Muscle of leg (tissue), 3 donors: ENCODE measurements at regions not wholly inside any gene's neighbourhood (a gene's known extent, or its start where the extent isn't known, plus 50 kb on each side); places are given as distances from the start of the nearest gene placed in this dataset.

Experiments used
- DNase-seq: peaks from one replicate; pipeline ENCODE4 v3.0.0; 2013
- H3K27ac ChIP-seq: one replicate; pipeline ENCODE4 v1.5.1; 2013; ENCODE audit warnings: mild to moderate bottlenecking, low read length, control low read depth
- H3K27me3 ChIP-seq: one replicate; pipeline ENCODE4 v1.6.1; 2013; ENCODE audit warnings: low read length; ENCODE audit not compliant: control insufficient read depth, insufficient read depth
- H3K36me3 ChIP-seq: one replicate; pipeline ENCODE4 v1.6.1; 2013; ENCODE audit warnings: low read length; ENCODE audit not compliant: control insufficient read depth, insufficient read depth
- H3K4me1 ChIP-seq: one replicate; pipeline ENCODE4 v1.6.1; 2013; ENCODE audit warnings: low read length; ENCODE audit not compliant: control insufficient read depth, insufficient read depth
- H3K4me3 ChIP-seq: one replicate; pipeline ENCODE4 v1.5.1; 2013; ENCODE audit warnings: low read length, control low read depth
- H3K9me3 ChIP-seq: replicated peaks from 2 replicates; pipeline ENCODE4 v1.6.1; 2013; ENCODE audit warnings: low read depth, low read length; ENCODE audit not compliant: control insufficient read depth
- WGBS: methylation state at CpG from one replicate; pipeline ENCODE4 v1.1.5; 2013; ENCODE audit warnings: missing lambda C conversion rate; ENCODE audit not compliant: insufficient coverage; 5-methylcytosine and 5-hydroxymethylcytosine counted together

DNA sequence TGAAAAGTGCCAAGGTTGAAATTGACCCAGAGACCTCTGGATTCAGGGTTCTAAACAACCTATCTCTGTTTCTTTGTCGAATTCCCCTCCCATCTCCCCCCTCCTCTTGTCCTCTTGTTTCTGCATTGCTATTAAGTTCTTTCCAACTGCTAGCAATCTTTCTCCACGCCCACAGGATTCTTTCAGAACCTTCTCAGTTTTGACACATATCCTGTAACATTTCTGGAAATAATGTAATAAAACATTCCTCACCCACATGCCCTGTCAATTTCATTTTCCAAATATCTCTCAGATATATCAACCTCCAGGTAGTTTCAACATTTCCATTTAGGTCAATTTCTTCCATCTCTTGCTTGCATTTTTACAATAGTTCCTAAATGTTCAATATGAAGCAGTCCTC lies 1105.9 kb downstream of the ARAP2 start:
- no peak for DNase-seq

DNA sequence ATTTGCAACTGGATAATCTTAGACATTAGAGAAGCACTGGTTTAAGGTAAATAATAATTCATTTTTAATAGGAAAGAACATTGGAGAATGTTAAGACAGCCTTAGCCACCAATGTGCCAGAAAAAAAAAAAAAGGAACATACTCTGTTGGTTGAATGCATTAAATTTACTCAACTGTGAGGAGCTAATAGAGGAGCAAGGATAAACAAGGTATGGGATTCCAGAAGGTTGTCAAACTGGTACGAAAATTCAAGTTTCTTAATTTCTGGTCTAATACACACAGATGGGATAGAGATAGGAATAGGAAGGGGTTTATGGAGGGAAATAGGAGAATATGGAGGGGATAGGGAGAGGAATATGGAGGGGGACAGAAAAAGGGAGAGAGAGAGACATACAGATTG lies 1096.6 kb downstream of the ARAP2 start:
- H3K9me3 ChIP-seq: peaks cover 4% of the 10 kb centered on the region
- DNase-seq: no peak
- no CpG with 5 or more reads among the region's 1 CpG for WGBS
- H3K36me3 ChIP-seq: no peaks in the 10 kb centered on the region
- no peaks in the 10 kb centered on the region for H3K4me1 ChIP-seq
- no peak overlapping the region for H3K4me3 ChIP-seq
- no peaks in the 10 kb centered on the region for H3K27me3 ChIP-seq
- no peak overlapping the region for H3K27ac ChIP-seq

More for the DNA sequence above, 1105.9 kb downstream of the ARAP2 start:
- Histone ChIP-seq H3K9me3 (peaks cover 5% of the 10 kb centered on the region), H3K4me1 (no peaks in the 10 kb centered on the region), H3K27me3 (no peaks in the 10 kb centered on the region), H3K36me3 (no peaks in the 10 kb centered on the region), H3K4me3 (no peak overlapping the region), H3K27ac (no peak overlapping the region)
- WGBS: 63% methylated on average over 1 of the region's 2 CpGs

DNA sequence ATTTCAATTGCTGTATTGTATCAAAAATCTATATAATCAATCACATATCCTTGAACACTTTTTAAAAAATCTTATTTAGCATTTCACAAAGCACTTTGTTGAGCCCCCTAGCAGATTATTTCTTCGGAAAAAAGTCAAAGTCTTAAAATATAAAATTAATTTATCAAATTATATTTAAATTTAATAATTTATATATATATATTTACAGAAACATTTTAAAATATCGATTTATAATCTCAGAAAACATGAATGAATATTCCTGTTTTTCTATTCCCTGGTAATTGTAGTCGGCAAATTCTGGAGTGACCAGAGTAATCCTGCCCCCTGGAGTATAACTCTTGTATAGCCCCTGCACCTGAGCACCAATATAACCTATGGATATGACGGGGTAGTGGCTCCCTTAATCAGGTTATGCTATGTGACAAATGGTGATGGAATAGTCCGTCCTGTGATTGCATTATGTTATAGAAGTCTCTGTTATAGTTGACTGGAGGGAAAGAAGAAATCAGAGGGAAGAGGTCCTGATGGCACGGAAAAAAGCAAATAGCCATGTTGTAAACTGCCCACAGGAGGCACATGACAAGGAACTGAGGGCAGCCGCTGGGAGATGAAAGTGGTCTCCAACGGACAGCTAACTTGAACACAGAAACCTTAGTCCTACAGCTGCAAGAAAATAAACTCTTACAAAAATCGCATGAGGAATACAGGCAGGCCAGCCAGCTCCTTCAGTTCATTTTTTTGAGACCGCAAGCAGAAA lies 1092.3 kb downstream of the ARAP2 start:
- 90% methylated on average over 3 of the region's 10 CpGs for WGBS
- no peaks in the 10 kb centered on the region for H3K9me3 ChIP-seq

GRCh38 chr4:35163168-35163567 lies 1081.1 kb downstream of the ARAP2 start:
- no peaks in the 10 kb centered on the region for H3K4me1 ChIP-seq
- H3K27ac ChIP-seq: no peak overlapping the region
- no peaks in the 10 kb centered on the region for H3K36me3 ChIP-seq
- no peak for DNase-seq
- H3K4me3 ChIP-seq: no peak overlapping the region
- H3K9me3 ChIP-seq: no peaks in the 10 kb centered on the region
- no peaks in the 10 kb centered on the region for H3K27me3 ChIP-seq
- 80% methylated on average over 1 of the region's 1 CpG for WGBS

More for the DNA sequence above, 1092.3 kb downstream of the ARAP2 start:
- no peak overlapping the region for H3K4me3 ChIP-seq
- no peaks in the 10 kb centered on the region for H3K36me3 ChIP-seq
- no peaks in the 10 kb centered on the region for H3K4me1 ChIP-seq
- no peaks in the 10 kb centered on the region for H3K27me3 ChIP-seq
- no peak overlapping the region for H3K27ac ChIP-seq
- DNase-seq: no peak

DNA sequence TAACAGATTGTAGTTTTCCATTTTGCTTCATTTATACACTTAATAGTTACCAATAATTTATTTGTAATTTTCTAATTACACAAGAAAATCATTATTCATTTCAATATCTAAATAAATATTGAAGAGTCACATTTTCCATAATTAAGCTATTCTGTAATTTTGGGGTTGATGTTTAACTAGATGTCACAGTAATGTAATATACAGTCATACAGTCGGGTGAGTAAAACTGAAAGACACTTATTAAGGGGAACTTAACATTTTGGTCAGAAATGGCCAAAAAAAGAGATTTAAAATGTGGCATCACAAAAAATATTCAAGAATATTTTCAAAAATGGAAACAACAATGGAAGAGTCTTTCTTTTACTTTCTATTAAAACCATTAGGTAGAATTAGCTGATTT lies 1080.3 kb downstream of the ARAP2 start:
- no peaks in the 10 kb centered on the region for H3K36me3 ChIP-seq
- H3K4me1 ChIP-seq: no peaks in the 10 kb centered on the region
- no peak overlapping the region for H3K27ac ChIP-seq
- no peaks in the 10 kb centered on the region for H3K27me3 ChIP-seq
- H3K9me3 ChIP-seq: no peaks in the 10 kb centered on the region
- H3K4me3 ChIP-seq: no peak overlapping the region
- WGBS: no CpG with 5 or more reads among the region's 1 CpG
- DNase-seq: no peak

GRCh38 chr4:35166466-35166865 lies 1077.8 kb downstream of the ARAP2 start:
- no peak overlapping the region for H3K27ac ChIP-seq
- no peak overlapping the region for H3K4me3 ChIP-seq
- no peak for DNase-seq
- no peaks in the 10 kb centered on the region for H3K27me3 ChIP-seq
- no peaks in the 10 kb centered on the region for H3K9me3 ChIP-seq
- H3K36me3 ChIP-seq: no peaks in the 10 kb centered on the region
- no CpG with 5 or more reads among the region's 5 CpGs for WGBS
- no peaks in the 10 kb centered on the region for H3K4me1 ChIP-seq

DNA sequence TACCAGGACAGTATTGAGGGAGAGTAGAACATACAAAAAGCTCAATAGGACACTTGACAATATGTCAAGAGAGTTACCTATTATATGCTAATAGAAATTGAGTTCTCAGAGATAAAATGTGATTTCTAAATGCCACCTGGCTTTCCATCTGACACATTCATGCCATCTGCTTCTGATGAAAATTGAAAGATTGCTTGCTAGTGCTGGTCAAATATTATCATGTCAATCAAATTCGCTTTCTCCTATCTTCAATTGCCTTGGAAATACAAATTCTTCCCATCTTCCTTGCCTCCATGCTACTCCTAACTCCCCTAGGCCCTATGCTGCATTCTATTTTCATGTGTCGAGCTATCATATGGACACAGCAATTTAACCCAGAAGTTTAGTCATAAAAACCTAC lies 1076.9 kb downstream of the ARAP2 start:
- H3K9me3 ChIP-seq: no peaks in the 10 kb centered on the region
- H3K4me1 ChIP-seq: no peaks in the 10 kb centered on the region
- H3K36me3 ChIP-seq: no peaks in the 10 kb centered on the region
- no peak overlapping the region for H3K27ac ChIP-seq
- H3K4me3 ChIP-seq: no peak overlapping the region
- no peak for DNase-seq
- no peaks in the 10 kb centered on the region for H3K27me3 ChIP-seq
- 65% methylated on average over 2 of the region's 2 CpGs for WGBS

DNA sequence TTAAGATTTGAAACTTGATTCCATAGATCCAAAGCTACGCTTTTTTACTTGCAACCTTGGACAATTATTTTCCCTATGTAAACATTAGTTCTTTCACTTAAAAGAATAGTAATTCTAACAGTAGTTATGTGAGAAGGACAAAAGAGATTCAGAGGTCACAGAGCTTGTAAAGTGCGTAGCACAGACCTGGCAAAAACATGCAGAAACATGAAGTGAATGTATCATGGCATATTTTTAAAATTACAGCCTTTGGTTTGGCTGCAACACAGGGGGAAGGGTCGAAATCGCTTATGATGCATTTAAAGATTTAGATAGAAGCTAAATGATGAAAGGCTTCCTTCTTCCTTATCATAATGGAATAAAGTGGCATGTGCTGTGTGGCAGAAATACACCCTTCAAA lies 1068.8 kb downstream of the ARAP2 start:
- no peak for DNase-seq
- H3K27ac ChIP-seq: no peak overlapping the region
- H3K27me3 ChIP-seq: no peaks in the 10 kb centered on the region
- WGBS: 17% methylated on average over 1 of the region's 4 CpGs
- no peaks in the 10 kb centered on the region for H3K36me3 ChIP-seq
- no peaks in the 10 kb centered on the region for H3K4me1 ChIP-seq
- H3K4me3 ChIP-seq: no peak overlapping the region
- no peaks in the 10 kb centered on the region for H3K9me3 ChIP-seq

GRCh38 chr4:35175894-35176293 lies 1068.4 kb downstream of the ARAP2 start:
- WGBS: no CpG with 5 or more reads among the region's 2 CpGs
- Histone ChIP-seq H3K4me3 (no peak overlapping the region), H3K9me3 (no peaks in the 10 kb centered on the region), H3K36me3 (no peaks in the 10 kb centered on the region), H3K27me3 (no peaks in the 10 kb centered on the region), H3K27ac (no peak overlapping the region), H3K4me1 (no peaks in the 10 kb centered on the region)
- peak; percentile 16 for DNase-seq

GRCh38 chr4:35182451-35182850 lies 1061.9 kb downstream of the ARAP2 start:
- DNase-seq: no peak
- Histone ChIP-seq H3K4me3 (no peak overlapping the region), H3K4me1 (no peaks in the 10 kb centered on the region), H3K27me3 (no peaks in the 10 kb centered on the region), H3K9me3 (peaks cover 2% of the 10 kb centered on the region), H3K27ac (no peak overlapping the region), H3K36me3 (no peaks in the 10 kb centered on the region)
